MCF 10A (cell line): ENCODE measurements at regions not wholly inside any gene's neighbourhood (a gene's known extent, or its start where the extent isn't known, plus 50 kb on each side); places are given as distances from the start of the nearest gene placed in this dataset.

Source experiments
- BruUV-seq: library from RNA; stranded (reverse); fragments of 400-500 nt; replicated peaks from 2 replicates; lab custom pipeline; 2021; lab: Mats Ljungman, UMichigan
- CTCF ChIA-PET: fragments of 300-600 bp; sonication (Branson Sonifier 250); formaldehyde crosslinking; extraction: SDS; loops from one replicate; lab custom pipeline; 2021; ENCODE audit warnings: antibody characterized with exemption, inconsistent platforms; lab: Yijun Ruan, JAX
- POLR2A ChIA-PET: fragments of 300-600, 350-650 bp; sonication (Branson Sonifier 250); formaldehyde crosslinking; extraction: SDS; loops from one replicate; lab custom pipeline; 2020; ENCODE audit warnings: antibody characterized with exemption, inconsistent platforms; lab: Yijun Ruan, JAX
- DNase-seq: peaks from one replicate; pipeline ENCODE4 v3.0.0-alpha.2; 2018; ENCODE audit not compliant: unreplicated experiment
- H3K27ac Mint-ChIP-seq: one replicate; pipeline ENCODE4 v1.8.0; 2022; ENCODE audit warnings: mild to moderate bottlenecking, low read depth, mixed read lengths; ENCODE audit not compliant: unreplicated experiment
- H3K27me3 Mint-ChIP-seq: one replicate; pipeline ENCODE4 v1.8.0; 2022; ENCODE audit warnings: mixed read lengths; ENCODE audit not compliant: insufficient read depth, unreplicated experiment
- H3K36me3 Mint-ChIP-seq: one replicate; pipeline ENCODE4 v1.8.0; 2022; ENCODE audit warnings: mild to moderate bottlenecking, moderate library complexity, mixed read lengths; ENCODE audit not compliant: insufficient read depth, unreplicated experiment
- H3K4me1 Mint-ChIP-seq: one replicate; pipeline ENCODE4 v1.8.0; 2022; ENCODE audit warnings: mixed read lengths; ENCODE audit not compliant: insufficient read depth, unreplicated experiment
- H3K4me3 Mint-ChIP-seq: one replicate; pipeline ENCODE4 v1.8.0; 2022; ENCODE audit warnings: mild to moderate bottlenecking, moderate library complexity, mixed read lengths; ENCODE audit not compliant: unreplicated experiment
- H3K9me3 Mint-ChIP-seq: one replicate; pipeline ENCODE4 v1.8.0; 2022; ENCODE audit warnings: mixed read lengths; ENCODE audit not compliant: unreplicated experiment
- intact Hi-C: fragments of 100-400 bp; cut with micrococcal nuclease; formaldehyde crosslinking; loops from 2 replicates; pipeline ENCODE4 v1.14.1; 2022
- TF ChIP-seq, protein P1 (sequence below): fragments of 200-600 bp; IDR thresholded peaks from one replicate; pipeline ENCODE4 v1.8.0; 2022; ENCODE audit warnings: antibody characterized with exemption, mild to moderate bottlenecking; ENCODE audit not compliant: unreplicated experiment

- Mint-ChIP-seq H3K27me3 (peaks cover 92% of the 10 kb centered on the region), H3K4me1 (no peaks in the 10 kb centered on the region), H3K9me3 (no peaks in the 10 kb centered on the region), H3K36me3 (no peaks in the 10 kb centered on the region), H3K27ac (no peak overlapping the region), H3K4me3 (no peak overlapping the region)
- TF ChIP-seq, protein P1, sequence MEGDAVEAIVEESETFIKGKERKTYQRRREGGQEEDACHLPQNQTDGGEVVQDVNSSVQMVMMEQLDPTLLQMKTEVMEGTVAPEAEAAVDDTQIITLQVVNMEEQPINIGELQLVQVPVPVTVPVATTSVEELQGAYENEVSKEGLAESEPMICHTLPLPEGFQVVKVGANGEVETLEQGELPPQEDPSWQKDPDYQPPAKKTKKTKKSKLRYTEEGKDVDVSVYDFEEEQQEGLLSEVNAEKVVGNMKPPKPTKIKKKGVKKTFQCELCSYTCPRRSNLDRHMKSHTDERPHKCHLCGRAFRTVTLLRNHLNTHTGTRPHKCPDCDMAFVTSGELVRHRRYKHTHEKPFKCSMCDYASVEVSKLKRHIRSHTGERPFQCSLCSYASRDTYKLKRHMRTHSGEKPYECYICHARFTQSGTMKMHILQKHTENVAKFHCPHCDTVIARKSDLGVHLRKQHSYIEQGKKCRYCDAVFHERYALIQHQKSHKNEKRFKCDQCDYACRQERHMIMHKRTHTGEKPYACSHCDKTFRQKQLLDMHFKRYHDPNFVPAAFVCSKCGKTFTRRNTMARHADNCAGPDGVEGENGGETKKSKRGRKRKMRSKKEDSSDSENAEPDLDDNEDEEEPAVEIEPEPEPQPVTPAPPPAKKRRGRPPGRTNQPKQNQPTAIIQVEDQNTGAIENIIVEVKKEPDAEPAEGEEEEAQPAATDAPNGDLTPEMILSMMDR: peak; percentile 41
- peak; percentile 54 for DNase-seq
- BruUV-seq: no TSS peak
- intact Hi-C loops: no loop called here
- CTCF ChIA-PET: interaction anchor here (1.0 kb wide), 1 partner anchor 475 kb away, joined by 3 read pairs; no protein-coding TSS in a partner anchor
- POLR2A ChIA-PET: interaction anchor here (0.7 kb wide), 1 partner anchor 734 kb away, joined by 3 read pairs; no protein-coding TSS in a partner anchor
Measured at GRCh38 chr16:86044241-86044671, 145.3 kb downstream of the IRF8 start.

GRCh38 chr16:86044881-86045590 is 146.1 kb downstream of the IRF8 start:
- intact Hi-C loops: no loop called here
- BruUV-seq: no TSS peak
- DNase-seq: no peak
- Mint-ChIP-seq H3K27me3 (peaks cover 92% of the 10 kb centered on the region), H3K27ac (no peak overlapping the region), H3K4me1 (no peaks in the 10 kb centered on the region), H3K9me3 (no peaks in the 10 kb centered on the region), H3K36me3 (no peaks in the 10 kb centered on the region), H3K4me3 (no peak overlapping the region)
- TF ChIP-seq, protein P1: no peak
- CTCF ChIA-PET: interaction anchor here (0.7 to 0.8 kb wide), 2 partner anchors 472 to 476 kb away, joined by 3 read pairs; no protein-coding TSS in a partner anchor
- POLR2A ChIA-PET: interaction anchor here (0.7 kb wide), 1 partner anchor 733 kb away, joined by 3 read pairs; no protein-coding TSS in a partner anchor

DNA sequence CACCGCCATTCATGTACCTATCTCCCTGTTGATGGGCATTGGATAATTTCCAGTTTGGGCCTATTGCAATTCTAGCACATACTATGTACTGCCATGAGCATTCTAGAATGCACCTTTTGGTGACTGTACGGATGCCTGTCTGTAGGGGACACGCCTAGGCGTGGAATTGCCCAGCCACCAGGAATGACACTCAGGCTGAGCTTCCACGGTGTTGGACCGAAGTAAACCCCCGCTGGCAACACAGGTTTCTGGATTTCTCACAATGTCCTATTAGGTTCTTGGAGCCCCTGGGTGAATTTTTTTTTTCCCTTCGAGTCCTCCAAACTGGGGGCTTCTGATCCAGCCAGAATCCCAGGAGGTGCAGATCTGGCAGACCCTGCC is 146.6 kb downstream of the IRF8 start:
- H3K36me3 Mint-ChIP-seq: no peaks in the 10 kb centered on the region
- H3K27ac Mint-ChIP-seq: no peak overlapping the region
- H3K4me1 Mint-ChIP-seq: no peaks in the 10 kb centered on the region
- no peaks in the 10 kb centered on the region for H3K9me3 Mint-ChIP-seq
- TF ChIP-seq, protein P1: no peak
- BruUV-seq: no TSS peak
- CTCF ChIA-PET: interaction anchor here (0.7 to 1.4 kb wide), 3 partner anchors 27 to 476 kb away, joined by 3 read pairs; no protein-coding TSS in a partner anchor
- intact Hi-C loops: no loop called here
- no peak for DNase-seq
- H3K4me3 Mint-ChIP-seq: no peak overlapping the region
- POLR2A ChIA-PET: interaction anchor here (0.8 kb wide), 1 partner anchor 596 kb away, joined by 3 read pairs; no protein-coding TSS in a partner anchor
- H3K27me3 Mint-ChIP-seq: peaks cover 92% of the 10 kb centered on the region

DNA sequence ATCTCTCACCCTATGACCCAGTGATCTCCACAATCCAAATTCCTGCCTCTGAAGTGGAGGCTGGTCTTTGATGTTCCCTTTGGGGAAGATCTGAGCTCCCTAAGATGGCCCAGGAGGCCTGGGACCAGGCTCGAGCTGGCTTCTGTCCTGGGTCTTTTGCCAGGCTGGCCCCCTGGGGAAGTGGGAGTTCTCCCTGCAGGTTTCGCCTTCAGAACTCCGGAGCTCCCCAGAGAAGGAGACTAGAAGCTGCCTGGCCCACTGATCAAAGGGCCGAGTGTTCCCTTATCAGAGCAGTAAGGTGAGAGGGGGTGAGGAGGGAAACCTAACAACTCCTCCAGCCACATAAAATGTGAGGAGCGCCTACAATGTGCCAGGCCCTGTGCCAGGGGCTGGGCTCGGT is 147.1 kb downstream of the IRF8 start:
- TF ChIP-seq, protein P1: no peak
- DNase-seq: no peak
- CTCF ChIA-PET: interaction anchor here (0.7 to 1.4 kb wide), 4 partner anchors 21 to 472 kb away, joined by 3 to 4 read pairs (median 3); no protein-coding TSS in a partner anchor
- intact Hi-C loops: no loop called here
- Mint-ChIP-seq H3K27ac (no peak overlapping the region), H3K27me3 (peaks cover 92% of the 10 kb centered on the region), H3K4me3 (no peak overlapping the region), H3K9me3 (no peaks in the 10 kb centered on the region), H3K4me1 (no peaks in the 10 kb centered on the region), H3K36me3 (no peaks in the 10 kb centered on the region)
- no TSS peak for BruUV-seq
- POLR2A ChIA-PET: interaction anchor here (0.8 kb wide), 1 partner anchor 597 kb away, joined by 3 read pairs; no protein-coding TSS in a partner anchor
